Testis (tissue), 2 donors: ENCODE measurements at regions not wholly inside any gene's neighbourhood (a gene's known extent, or its start where the extent isn't known, plus 50 kb on each side); places are given as distances from the start of the nearest gene placed in this dataset.

Source experiments
- DNase-seq: peaks from one replicate; pipeline ENCODE4 v3.0.0-alpha.2; 2019
- H3K27ac ChIP-seq, 2 donors: fragments of 200-600 bp; sonication (generic); one replicate each; pipeline ENCODE4 v1.5.1; 2019
- H3K27me3 ChIP-seq: fragments of 200-600 bp; sonication (generic); one replicate; pipeline ENCODE4 v1.5.1; 2019
- H3K36me3 ChIP-seq: fragments of 200-600 bp; sonication (generic); one replicate; pipeline ENCODE4 v1.5.1; 2017; ENCODE audit warnings: low read depth; ENCODE audit errors: missing control alignments
- H3K4me1 ChIP-seq: fragments of 200-600 bp; sonication (generic); one replicate; pipeline ENCODE4 v1.5.1; 2019
- H3K4me3 ChIP-seq, 2 donors: fragments of 200-600 bp; sonication (generic); one replicate each; pipeline ENCODE4 v1.5.1; 2017 to 2019
- H3K9me3 ChIP-seq: fragments of 200-600 bp; sonication (generic); one replicate; pipeline ENCODE4 v1.5.1; 2017
- POLR2A ChIP-seq: fragments of 450-650 bp; IDR thresholded peaks from one replicate; pipeline ENCODE4 v1.6.1; 2017; ENCODE audit warnings: antibody characterized with exemption, mild to moderate bottlenecking, moderate library complexity
- WGBS, 2 donors: methylation state at CpG; one replicate each; pipeline ENCODE4 v1.1.5; 2018; 5-methylcytosine and 5-hydroxymethylcytosine counted together
- intact Hi-C: fragments of 100-400 bp; cut with DNase I; formaldehyde crosslinking; loops from one replicate; pipeline ENCODE4 v1.15.1; 2023; ENCODE audit warnings: low total_unique reads
- TF ChIP-seq, protein P1 (sequence below), 3 experiments: fragments of 450-650 bp in 2 of 3; fragments of 200-600 bp in 1 of 3; sonication (generic) in 1 of 3; IDR thresholded peaks; one replicate each; pipeline ENCODE4 v1.5.1; 2016 to 2019; ENCODE audit warnings: antibody characterized with exemption in 3 of 3, mild to moderate bottlenecking in 2 of 3, moderate library complexity in 1 of 3

DNA sequence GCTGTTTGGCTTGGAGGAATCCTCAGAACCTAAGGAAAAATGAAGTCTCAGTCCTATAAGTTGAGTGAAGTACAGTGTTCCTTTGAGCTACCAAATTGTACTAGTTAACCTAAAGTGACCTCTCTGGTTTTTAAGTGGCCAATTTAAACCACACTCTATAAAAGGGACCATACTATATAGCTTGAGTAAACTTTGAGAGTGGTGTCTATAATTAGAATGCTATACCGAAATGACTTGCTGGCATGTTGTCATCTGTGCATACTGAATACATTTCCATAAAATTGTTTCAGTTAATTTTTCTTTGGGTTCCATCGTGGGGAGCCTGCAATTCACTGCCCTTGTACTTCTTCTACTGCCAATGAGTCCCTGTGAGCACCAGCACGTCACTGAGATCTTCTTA, 151.1 kb downstream of the DKK1 start:
- TF ChIP-seq POLR2A, result no peak
- TF ChIP-seq, protein P1, sequence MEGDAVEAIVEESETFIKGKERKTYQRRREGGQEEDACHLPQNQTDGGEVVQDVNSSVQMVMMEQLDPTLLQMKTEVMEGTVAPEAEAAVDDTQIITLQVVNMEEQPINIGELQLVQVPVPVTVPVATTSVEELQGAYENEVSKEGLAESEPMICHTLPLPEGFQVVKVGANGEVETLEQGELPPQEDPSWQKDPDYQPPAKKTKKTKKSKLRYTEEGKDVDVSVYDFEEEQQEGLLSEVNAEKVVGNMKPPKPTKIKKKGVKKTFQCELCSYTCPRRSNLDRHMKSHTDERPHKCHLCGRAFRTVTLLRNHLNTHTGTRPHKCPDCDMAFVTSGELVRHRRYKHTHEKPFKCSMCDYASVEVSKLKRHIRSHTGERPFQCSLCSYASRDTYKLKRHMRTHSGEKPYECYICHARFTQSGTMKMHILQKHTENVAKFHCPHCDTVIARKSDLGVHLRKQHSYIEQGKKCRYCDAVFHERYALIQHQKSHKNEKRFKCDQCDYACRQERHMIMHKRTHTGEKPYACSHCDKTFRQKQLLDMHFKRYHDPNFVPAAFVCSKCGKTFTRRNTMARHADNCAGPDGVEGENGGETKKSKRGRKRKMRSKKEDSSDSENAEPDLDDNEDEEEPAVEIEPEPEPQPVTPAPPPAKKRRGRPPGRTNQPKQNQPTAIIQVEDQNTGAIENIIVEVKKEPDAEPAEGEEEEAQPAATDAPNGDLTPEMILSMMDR (IDR thresholded peaks at IDR 0.05), result no peak
- Histone ChIP-seq H3K4me3 (no peak overlapping the region), H3K27me3 (no peaks in the 10 kb centered on the region), H3K4me1 (no peaks in the 10 kb centered on the region), H3K27ac (no peak overlapping the region), H3K36me3 (no peaks in the 10 kb centered on the region), H3K9me3 (no peaks in the 10 kb centered on the region)
- intact Hi-C loops, result no loop called here
- WGBS, 2 donors, result 57 to 78% methylated on average over 3 of the region's 3 CpGs
- no peak for DNase-seq

DNA sequence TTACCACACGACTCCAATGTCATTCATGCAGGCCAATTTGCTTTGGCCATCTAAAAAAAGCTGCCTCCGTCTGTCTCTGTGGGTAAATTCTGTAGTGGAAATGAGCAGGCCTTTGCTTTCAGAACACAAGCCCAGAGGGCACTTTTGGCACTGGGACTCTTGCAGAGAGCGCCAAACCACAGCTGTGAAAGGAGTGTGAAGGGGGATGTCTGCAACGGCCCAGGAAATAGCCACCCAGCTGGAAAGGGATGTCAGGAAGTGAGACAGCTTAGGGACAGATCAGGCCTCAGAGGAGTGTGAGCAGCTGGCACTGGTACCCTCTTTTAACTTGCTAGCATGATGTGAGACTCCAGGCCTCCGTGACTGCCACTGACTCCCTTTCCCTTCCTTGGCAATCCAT, 152.4 kb downstream of the DKK1 start:
- Histone ChIP-seq H3K4me1 (no peaks in the 10 kb centered on the region), H3K36me3 (no peaks in the 10 kb centered on the region), H3K9me3 (no peaks in the 10 kb centered on the region), H3K27me3 (no peaks in the 10 kb centered on the region), H3K4me3 (no peak overlapping the region), H3K27ac (no peak overlapping the region)
- intact Hi-C loops, result no loop called here
- TF ChIP-seq, protein P1 (IDR thresholded peaks at IDR 0.05), result no peak
- TF ChIP-seq POLR2A, result no peak
- DNase-seq, result no peak
- WGBS, 2 donors, result 62 to 64% methylated on average over 5 of the region's 5 CpGs

DNA sequence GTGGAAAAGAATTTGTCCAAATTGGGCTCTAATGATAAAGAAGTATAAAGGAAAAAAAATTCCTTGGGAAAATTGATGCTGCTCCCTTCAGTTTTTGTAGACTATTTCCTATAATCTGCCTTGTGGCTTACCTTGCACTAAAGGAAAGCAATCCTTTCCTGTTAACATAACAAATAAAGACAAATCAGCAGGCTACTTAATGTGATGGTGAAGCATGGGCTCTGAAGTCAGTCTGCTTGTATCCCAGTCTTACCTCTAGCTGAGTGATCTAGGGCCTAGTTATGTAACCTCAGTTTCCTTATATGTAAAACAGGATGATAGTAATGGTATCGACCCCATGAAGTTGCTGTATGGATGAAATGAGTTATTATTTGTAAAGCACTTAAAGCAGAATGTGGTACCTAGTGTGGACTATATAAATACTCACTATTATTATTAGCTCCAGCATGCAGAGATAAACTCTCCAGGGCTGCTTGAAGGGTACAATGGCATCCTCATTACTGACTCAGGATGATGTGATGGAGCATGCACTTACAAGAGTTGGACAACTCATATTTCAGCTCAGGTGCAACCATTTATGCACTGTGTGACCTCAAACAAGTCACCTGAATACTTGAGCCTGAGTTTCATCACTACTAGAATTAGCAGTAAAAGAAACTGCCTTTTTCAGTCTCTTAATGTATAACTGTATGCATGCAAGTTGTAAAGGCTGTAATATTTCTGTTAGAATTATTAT, 156.1 kb downstream of the DKK1 start:
- DNase-seq, result no peak
- TF ChIP-seq, protein P1 (IDR thresholded peaks at IDR 0.05), result no peak
- TF ChIP-seq POLR2A, result no peak
- H3K9me3 ChIP-seq, result no peaks in the 10 kb centered on the region
- 83 to 96% methylated on average over 1 of the region's 1 CpG for WGBS, 2 donors
- H3K36me3 ChIP-seq, result no peaks in the 10 kb centered on the region
- H3K4me1 ChIP-seq, result no peaks in the 10 kb centered on the region
- intact Hi-C loops, result no loop called here
- no peak overlapping the region for H3K27ac ChIP-seq
- no peak overlapping the region for H3K4me3 ChIP-seq
- no peaks in the 10 kb centered on the region for H3K27me3 ChIP-seq

DNA sequence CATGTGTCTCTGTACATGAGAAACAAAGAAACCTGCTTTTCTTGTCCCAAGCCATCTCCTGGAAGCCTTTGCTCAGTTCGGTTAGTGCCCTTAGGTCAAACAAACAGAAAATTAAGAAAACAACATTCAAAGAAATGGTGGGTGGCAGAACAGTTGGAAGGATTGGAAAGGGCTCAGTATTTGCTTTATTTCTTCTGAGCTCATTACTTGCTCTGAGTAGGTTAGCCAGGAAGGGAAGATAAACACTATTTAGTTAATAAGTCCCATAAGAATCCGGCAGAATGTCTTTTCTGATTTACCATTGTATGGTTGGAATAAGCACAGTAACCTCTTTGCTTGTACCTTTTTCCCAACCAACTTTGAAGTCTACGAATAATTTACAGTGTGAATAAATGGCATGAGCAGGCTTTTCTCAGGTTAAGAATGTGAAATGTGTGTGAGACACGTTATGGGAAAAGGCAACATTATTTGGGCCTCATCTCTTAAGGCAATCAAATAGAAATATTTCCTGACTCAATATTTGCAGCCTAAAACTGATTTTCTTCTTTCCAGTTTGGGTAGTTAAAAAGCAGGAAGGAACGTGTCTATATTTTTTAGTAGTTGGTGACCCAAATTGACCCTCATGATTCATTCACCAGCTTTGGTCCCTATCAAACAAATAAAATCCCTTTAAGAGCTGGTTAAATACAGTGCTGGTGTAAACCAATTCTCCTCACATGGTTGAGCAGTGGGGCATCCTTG, 158.5 kb downstream of the DKK1 start:
- H3K27me3 ChIP-seq, result no peaks in the 10 kb centered on the region
- no peaks in the 10 kb centered on the region for H3K4me1 ChIP-seq
- no peaks in the 10 kb centered on the region for H3K9me3 ChIP-seq
- DNase-seq, result no peak
- intact Hi-C loops, result no loop called here
- 79 to 84% methylated on average over 5 of the region's 5 CpGs for WGBS, 2 donors
- no peaks in the 10 kb centered on the region for H3K36me3 ChIP-seq
- TF ChIP-seq POLR2A, result no peak
- TF ChIP-seq, protein P1 (IDR thresholded peaks at IDR 0.05), result no peak
- no peak overlapping the region for H3K27ac ChIP-seq
- no peak overlapping the region for H3K4me3 ChIP-seq
